Glutamatergic neuron (in vitro differentiated cells): ENCODE measurements at regions not wholly inside any gene's neighbourhood (a gene's known extent, or its start where the extent isn't known, plus 50 kb on each side); places are given as distances from the start of the nearest gene placed in this dataset.

ENCODE experiments used
- DNase-seq: peaks from one replicate; pipeline ENCODE4 v3.0.0; 2022
- H3K27ac Mint-ChIP-seq: one replicate; pipeline ENCODE4 v1.8.0; 2020; ENCODE audit warnings: mild to moderate bottlenecking, mixed read lengths, inconsistent platforms; ENCODE audit not compliant: unreplicated experiment
- H3K27me3 Mint-ChIP-seq: one replicate; pipeline ENCODE4 v1.8.0; 2020; ENCODE audit warnings: mild to moderate bottlenecking, moderate library complexity, mixed read lengths, inconsistent platforms; ENCODE audit not compliant: unreplicated experiment
- H3K36me3 Mint-ChIP-seq: one replicate; pipeline ENCODE4 v1.8.0; 2020; ENCODE audit warnings: mild to moderate bottlenecking, mixed read lengths, inconsistent platforms; ENCODE audit not compliant: unreplicated experiment
- H3K4me1 Mint-ChIP-seq: one replicate; pipeline ENCODE4 v1.8.0; 2020; ENCODE audit warnings: mild to moderate bottlenecking, low read depth, mixed read lengths, inconsistent platforms; ENCODE audit not compliant: unreplicated experiment
- H3K4me3 Mint-ChIP-seq: one replicate; pipeline ENCODE4 v1.8.0; 2020; ENCODE audit warnings: mild to moderate bottlenecking, mixed read lengths, inconsistent platforms; ENCODE audit not compliant: unreplicated experiment
- H3K9me3 Mint-ChIP-seq: one replicate; pipeline ENCODE4 v1.8.0; 2020; ENCODE audit warnings: mild to moderate bottlenecking, moderate library complexity, mixed read lengths, inconsistent platforms; ENCODE audit not compliant: unreplicated experiment
- TF ChIP-seq, protein P1 (sequence below): fragments of 200-600 bp; sonication (generic); IDR thresholded peaks from one replicate; pipeline ENCODE4 v1.5.0; 2021; ENCODE audit not compliant: partially characterized antibody, unreplicated experiment

DNA sequence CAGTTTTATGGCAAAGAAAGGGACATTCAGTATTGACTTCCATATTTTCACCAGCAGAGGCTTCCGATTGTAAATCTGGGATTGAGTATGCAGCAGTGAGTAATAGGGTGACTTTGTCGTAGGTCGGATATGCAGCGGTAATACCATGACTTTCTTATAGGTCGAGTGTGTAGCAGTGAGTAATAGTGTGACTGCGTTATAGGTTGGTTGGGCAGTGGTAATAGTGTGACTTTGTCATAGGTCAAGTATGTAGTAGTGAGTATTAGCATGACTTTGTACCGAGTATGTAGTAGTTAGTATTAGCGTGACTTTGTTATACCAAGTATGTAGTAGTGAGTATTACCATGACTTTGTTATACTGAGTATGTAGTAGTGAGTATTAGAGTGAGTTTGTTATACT lies 268.2 kb upstream of the ADARB2 start:
- Mint-ChIP-seq H3K4me1 (no peaks in the 10 kb centered on the region), H3K4me3 (no peak overlapping the region), H3K27ac (no peak overlapping the region), H3K27me3 (peaks cover 2% of the 10 kb centered on the region), H3K9me3 (no peaks in the 10 kb centered on the region), H3K36me3 (peaks cover 5% of the 10 kb centered on the region)
- TF ChIP-seq, protein P1, sequence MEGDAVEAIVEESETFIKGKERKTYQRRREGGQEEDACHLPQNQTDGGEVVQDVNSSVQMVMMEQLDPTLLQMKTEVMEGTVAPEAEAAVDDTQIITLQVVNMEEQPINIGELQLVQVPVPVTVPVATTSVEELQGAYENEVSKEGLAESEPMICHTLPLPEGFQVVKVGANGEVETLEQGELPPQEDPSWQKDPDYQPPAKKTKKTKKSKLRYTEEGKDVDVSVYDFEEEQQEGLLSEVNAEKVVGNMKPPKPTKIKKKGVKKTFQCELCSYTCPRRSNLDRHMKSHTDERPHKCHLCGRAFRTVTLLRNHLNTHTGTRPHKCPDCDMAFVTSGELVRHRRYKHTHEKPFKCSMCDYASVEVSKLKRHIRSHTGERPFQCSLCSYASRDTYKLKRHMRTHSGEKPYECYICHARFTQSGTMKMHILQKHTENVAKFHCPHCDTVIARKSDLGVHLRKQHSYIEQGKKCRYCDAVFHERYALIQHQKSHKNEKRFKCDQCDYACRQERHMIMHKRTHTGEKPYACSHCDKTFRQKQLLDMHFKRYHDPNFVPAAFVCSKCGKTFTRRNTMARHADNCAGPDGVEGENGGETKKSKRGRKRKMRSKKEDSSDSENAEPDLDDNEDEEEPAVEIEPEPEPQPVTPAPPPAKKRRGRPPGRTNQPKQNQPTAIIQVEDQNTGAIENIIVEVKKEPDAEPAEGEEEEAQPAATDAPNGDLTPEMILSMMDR: no peak
- no peak for DNase-seq

DNA sequence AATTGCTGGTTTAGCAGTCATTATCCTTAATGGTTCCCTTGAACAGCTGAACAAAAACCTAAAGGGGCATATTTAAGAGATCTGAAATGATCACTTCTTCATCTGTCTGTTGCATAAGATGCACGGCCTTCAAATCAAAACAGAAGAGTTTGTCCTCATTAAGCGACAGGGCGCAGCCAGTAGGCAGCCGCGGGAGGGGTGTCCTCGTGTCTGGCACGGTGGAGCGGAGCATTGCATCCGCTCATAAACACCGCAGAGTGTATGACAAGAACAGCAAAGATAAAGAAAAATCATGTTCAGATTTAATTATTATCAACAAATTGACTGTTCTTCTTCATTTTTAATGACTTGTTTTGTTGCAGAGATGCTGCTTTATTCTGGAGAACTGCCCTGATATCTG lies 255.6 kb upstream of the ADARB2 start:
- Mint-ChIP-seq H3K4me3 (no peak overlapping the region), H3K4me1 (peaks cover 2% of the 10 kb centered on the region)

DNA sequence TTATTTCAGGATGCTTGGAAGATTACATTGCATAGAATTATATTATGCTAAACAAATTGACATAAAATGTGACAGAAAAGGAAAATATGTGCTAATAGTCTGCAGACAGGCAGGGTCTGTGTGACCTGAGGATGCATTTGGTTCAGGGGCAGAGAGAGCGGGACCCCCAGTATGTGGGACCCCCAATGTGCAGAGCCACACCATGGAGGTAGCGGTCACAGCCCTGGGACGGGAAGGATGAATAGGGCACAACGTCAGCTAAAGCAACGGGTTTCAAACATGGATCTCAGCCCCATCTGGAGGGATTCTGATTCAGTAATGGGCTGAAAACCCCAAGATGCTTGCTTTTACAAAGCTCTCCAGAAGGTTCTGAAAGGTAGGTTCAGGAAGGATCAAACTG lies 251.8 kb upstream of the ADARB2 start:
- H3K36me3 Mint-ChIP-seq: no peaks in the 10 kb centered on the region
- H3K27ac Mint-ChIP-seq: no peak overlapping the region
- no peak overlapping the region for H3K4me3 Mint-ChIP-seq
- H3K4me1 Mint-ChIP-seq: peaks cover 2% of the 10 kb centered on the region
- H3K27me3 Mint-ChIP-seq: no peaks in the 10 kb centered on the region
- TF ChIP-seq, protein P1: no peak
- H3K9me3 Mint-ChIP-seq: no peaks in the 10 kb centered on the region
- DNase-seq: no peak

More for the DNA sequence above, 255.6 kb upstream of the ADARB2 start:
- no peak for DNase-seq
- Mint-ChIP-seq H3K36me3 (peaks cover 11% of the 10 kb centered on the region), H3K9me3 (peaks cover 2% of the 10 kb centered on the region), H3K27ac (no peak overlapping the region), H3K27me3 (no peaks in the 10 kb centered on the region)
- TF ChIP-seq, protein P1: no peak

DNA sequence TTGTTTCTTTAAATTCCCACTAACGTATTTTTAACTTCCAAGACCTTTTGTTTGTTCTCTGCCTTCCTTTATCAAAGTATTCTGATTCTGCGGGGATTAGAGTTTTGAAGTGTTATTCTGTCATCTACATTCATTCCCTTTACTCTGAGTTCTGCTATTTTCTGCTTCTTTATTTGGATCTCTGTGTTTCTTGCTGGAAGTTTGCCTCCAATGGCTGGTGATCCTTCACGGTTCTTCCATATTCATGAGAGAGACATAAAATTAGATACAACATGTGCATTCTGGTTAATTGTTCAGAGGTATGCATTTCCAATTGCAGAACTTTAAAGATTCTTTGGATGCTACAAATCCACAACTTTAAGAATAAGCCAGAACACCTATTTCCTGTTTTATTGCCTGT lies 244.7 kb upstream of the ADARB2 start:
- TF ChIP-seq, protein P1: no peak
- no peak overlapping the region for H3K4me3 Mint-ChIP-seq
- no peak overlapping the region for H3K27ac Mint-ChIP-seq
- no peaks in the 10 kb centered on the region for H3K36me3 Mint-ChIP-seq
- no peak for DNase-seq
- no peaks in the 10 kb centered on the region for H3K27me3 Mint-ChIP-seq
- H3K4me1 Mint-ChIP-seq: peaks cover 4% of the 10 kb centered on the region
- H3K9me3 Mint-ChIP-seq: no peaks in the 10 kb centered on the region

DNA sequence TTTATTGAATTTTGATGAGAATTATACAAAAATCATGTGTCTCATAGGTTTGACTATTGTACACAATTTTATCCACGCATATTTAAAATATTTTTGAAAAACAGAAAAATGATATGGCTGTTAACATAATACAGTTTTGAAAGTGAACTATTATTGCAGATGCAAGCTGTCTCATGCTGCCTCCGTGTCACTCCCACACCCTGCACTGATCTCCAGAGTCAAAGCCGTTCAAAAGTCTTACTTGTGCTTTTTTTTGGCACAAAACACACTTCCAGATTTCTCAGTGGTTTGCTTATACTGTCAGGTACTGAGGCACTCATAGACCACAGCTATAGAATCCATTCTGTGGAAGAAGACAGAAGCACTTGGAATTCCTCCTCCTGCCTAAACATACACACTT lies 243.1 kb upstream of the ADARB2 start:
- Mint-ChIP-seq H3K27me3 (no peaks in the 10 kb centered on the region), H3K4me3 (no peak overlapping the region), H3K4me1 (peaks cover 4% of the 10 kb centered on the region), H3K27ac (no peak overlapping the region), H3K9me3 (no peaks in the 10 kb centered on the region), H3K36me3 (no peaks in the 10 kb centered on the region)
- no peak for DNase-seq
- TF ChIP-seq, protein P1: no peak
